GM18505 (cell line): ENCODE measurements at regions not wholly inside any gene's neighbourhood (a gene's known extent, or its start where the extent isn't known, plus 50 kb on each side); places are given as distances from the start of the nearest gene placed in this dataset.

Experiments
- ATAC-seq: cut with Tn5 transposase; IDR thresholded peaks from one replicate; pipeline ENCODE4 v1.9.1; 2021; ENCODE audit not compliant: unreplicated experiment
- POLR2A ChIP-seq: IDR thresholded peaks from 4 replicates; pipeline ENCODE4 v1.6.1; 2011; ENCODE audit warnings: borderline replicate concordance; ENCODE audit not compliant: insufficient read depth, insufficient read length; ENCODE audit errors: extremely low read depth

GRCh38 chr1:55474168-55474786 is 259.1 kb upstream of the USP24 start:
- no peak for TF ChIP-seq POLR2A
- ATAC-seq, result no peak

DNA sequence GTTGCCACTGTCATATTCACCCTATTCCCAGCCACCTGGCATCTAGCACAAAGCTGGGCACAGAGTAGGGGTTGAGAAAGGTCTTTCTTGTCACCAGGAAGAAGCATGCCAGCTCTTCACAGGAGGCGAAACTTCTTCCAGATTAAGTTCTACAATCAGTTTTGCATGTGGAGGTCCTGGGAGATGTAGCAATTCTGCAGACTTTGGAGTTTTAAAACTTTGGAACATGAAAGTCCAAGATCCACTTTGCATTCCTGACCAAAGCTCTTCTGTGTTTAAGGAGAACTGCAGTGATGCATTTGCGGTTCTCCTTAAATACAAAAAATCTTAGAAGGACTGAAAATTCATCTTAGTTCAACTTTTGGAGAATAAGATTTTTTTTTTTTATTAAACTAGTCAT is 258.5 kb upstream of the USP24 start:
- no peak for TF ChIP-seq POLR2A
- no peak for ATAC-seq

- no peak for TF ChIP-seq POLR2A
- ATAC-seq, result no peak
These were observed 257.6 kb upstream of the USP24 start for GRCh38 chr1:55472784-55473183.

DNA sequence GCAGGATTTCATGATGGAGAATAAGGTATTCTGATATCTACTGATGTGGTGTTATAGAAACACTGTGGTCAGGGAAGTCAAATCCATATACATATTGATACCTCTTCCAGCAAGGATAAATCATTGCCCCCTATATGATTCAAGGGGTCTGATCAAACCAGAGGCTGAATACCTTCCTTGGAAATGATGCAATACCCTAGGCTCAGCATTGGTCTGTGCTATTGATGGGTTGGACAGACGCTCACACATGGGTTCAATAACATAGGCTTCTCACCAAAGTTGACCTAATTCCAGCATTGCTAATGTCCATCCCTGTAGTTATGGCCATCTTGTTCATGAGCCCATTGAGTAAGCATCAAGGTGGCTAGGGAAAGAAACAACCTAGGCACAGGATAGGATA is 257.0 kb upstream of the USP24 start:
- no peak for ATAC-seq

DNA sequence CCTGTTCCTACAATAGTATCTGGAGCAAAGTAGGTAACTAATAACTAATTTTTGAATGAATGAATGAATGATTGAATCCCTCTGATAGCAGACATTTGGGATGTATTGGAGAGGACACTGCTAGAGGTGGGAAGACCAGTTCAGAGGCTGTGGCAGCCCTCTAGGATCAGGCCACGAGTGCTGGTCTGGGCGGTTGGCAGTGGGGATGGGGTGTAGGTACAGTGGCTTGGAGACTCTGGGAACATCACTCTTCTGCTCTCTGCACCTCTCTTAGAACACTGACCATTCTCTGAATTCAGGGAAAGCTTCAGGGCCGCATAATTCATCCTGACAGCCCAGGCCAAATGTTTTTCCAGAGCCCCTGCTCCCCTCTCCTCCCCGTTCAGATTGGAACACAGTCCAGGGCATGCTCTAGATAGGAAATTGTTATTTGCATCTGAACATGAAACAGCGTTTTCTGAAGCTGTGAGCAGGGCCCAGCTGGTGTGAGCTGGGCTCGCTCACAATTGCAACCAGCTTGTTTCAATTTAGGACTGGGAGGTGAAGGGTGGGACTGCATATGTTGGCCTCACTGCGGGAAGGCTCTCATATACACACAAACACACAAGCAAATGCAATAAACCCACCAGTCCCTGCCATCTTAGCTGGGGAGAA is 253.1 kb upstream of the USP24 start:
- no peak for ATAC-seq

More for the DNA sequence above, 257.0 kb upstream of the USP24 start:
- no peak for TF ChIP-seq POLR2A

DNA sequence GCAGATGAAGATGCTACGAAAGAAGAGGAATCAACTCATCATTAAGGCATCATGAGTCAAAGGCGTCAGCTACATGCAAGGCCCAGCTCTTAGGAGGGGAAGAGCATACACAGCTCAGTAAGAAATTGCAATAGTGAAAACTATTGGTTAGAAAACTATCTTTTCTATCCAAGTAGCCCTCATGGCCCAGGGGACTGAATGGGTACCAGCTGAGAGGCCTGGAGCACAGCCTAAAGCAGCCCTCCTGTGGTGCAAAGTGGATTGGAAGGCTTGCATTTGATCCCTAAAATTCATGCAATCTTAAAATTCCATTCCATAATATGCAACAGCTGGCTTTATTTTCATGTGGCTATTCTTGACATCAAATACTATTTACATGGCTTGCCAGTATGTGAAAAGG is 251.8 kb upstream of the USP24 start:
- TF ChIP-seq POLR2A, result no peak
- no peak for ATAC-seq

More for the DNA sequence above, 253.1 kb upstream of the USP24 start:
- no peak for TF ChIP-seq POLR2A

GRCh38 chr1:55466373-55466772 is 251.2 kb upstream of the USP24 start:
- no peak for ATAC-seq
- no peak for TF ChIP-seq POLR2A

DNA sequence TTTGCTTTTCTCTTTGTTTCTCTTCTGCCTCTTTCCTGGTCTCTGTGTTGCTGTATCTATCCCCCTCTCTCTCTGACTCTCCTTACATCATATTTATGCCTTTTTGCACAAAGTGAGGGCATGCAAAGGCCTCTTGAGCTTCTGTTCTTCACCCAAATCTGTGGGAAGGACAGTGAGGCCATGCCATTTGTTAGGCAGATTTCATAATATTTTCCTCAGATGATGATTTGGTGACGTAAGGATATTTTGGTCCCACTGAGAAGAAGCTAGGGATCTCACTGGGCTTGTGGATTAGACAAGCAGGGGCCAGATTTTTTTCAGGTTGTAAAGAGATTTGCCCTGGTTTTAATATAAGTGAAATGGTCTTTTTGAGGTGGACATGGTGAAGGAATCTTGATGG is 249.4 kb upstream of the USP24 start:
- ATAC-seq, result no peak
- TF ChIP-seq POLR2A, result no peak

DNA sequence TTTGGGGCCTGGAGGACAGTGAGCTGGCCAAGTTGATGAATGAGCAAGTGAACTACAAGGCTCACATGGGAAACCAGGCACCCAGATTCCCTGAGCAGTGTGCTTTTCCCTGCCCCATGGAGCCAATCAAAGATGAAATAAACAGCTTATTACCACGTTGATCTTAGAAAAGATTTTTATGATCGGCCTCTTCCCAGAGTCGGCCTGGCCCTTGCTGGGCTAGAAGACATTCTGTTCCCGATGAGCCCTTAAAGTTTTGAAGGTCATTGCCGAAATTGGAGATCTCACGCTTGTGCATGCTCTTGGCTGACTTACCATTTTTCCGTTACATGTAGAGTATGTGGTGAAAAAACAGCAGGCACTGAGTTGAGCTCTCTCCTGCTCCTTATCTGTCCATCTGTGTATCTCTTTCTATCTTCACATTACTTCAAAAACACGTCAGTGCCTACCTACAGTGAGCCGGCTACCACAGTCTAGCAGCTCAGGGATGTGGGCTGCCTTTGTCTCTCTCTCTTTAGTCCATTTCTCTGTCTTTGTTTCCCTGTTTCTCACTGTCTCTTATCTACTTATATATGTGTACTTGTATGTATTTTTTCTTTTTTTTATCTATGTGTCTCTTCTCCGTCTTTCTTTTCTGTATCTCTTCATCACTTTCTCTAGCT is 248.8 kb upstream of the USP24 start:
- no peak for ATAC-seq
- no peak for TF ChIP-seq POLR2A

DNA sequence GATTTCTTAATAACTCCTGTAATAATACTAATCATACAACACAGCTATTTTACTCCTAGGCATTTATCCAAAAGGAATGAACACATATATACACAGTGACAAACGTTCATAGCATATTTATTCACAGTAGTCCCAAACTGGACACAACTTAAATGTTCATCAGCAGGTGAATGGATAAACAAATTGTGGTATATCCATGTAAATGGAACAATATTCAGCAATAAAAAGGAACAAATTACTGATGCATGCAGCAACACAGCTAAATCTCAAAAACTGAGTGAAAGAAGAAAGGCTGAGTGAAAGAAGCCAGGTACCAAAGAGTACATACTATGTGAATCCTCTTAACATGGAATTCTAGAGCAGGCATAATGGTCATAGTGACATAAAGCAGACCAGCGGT is 242.7 kb upstream of the USP24 start:
- TF ChIP-seq POLR2A, result no peak
- ATAC-seq, result no peak

- no peak for TF ChIP-seq POLR2A
- ATAC-seq, result no peak
These were observed 241.8 kb upstream of the USP24 start for GRCh38 chr1:55456971-55457370.

GRCh38 chr1:55448261-55448660 is 233.1 kb upstream of the USP24 start:
- no peak for TF ChIP-seq POLR2A
- ATAC-seq, result no peak

GRCh38 chr1:55447488-55447887 is 232.3 kb upstream of the USP24 start:
- ATAC-seq, result no peak
- TF ChIP-seq POLR2A, result no peak

DNA sequence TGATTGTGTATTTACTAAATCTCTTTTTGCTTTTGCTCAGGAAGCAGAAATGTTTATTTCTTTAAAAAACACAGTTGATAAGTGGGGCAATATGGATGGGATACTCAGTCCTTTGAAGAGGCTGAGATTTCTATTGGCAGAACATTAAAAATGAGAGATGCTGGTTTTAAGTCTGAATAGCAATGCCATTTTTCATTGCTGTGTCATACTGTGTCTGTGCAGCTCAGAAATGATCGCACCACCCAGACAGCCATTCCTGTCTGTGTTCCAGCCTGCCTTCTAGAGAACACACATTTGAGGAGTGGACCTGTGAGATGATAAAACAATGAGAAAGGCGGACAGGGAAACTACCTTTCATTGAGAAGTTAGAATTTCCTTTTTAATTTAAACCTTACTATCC is 231.2 kb upstream of the USP24 start:
- TF ChIP-seq POLR2A, result no peak
- ATAC-seq, result no peak

DNA sequence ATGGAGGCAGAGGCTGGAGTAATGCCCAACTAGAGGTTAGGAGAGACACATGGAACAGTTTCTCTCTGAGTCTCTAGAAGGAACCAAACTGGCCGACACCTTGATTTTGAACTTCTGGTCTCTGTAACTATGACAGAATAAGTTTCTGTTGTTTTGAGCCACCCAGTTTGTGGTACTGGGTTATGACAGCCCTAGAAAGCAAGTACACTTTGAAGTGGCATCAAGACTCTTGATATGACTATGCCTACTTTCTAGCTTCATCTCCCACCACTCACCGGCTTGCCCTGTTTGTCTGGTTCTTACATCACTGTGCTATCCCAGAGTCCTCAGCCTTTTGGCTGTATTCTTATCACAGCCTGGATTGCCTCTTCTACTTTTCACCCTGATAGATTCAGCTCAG is 230.3 kb upstream of the USP24 start:
- no peak for ATAC-seq
- no peak for TF ChIP-seq POLR2A

GRCh38 chr1:55444667-55445066 is 229.5 kb upstream of the USP24 start:
- no peak for TF ChIP-seq POLR2A
- ATAC-seq, result no peak
